H9 (cell line): ENCODE measurements at regions not wholly inside any gene's neighbourhood (a gene's known extent, or its start where the extent isn't known, plus 50 kb on each side); places are given as distances from the start of the nearest gene placed in this dataset.

Source experiments
- DNase-seq: peaks from one replicate; pipeline ENCODE4 v3.0.0-alpha.2; 2017
- H2AFZ ChIP-seq: one replicate; pipeline ENCODE4 v1.6.1; 2013; ENCODE audit warnings: mild to moderate bottlenecking, low read length, control low read depth, moderate library complexity
- H2AK5ac ChIP-seq: 2 replicates; pipeline ENCODE4 v1.6.1; 2013; ENCODE audit warnings: low read length, control low read depth, mixed read lengths; ENCODE audit not compliant: insufficient read length
- H2BK120ac ChIP-seq: one replicate; pipeline ENCODE4 v1.6.1; 2013; ENCODE audit warnings: low read depth, mild to moderate bottlenecking, low read length, control low read depth, inconsistent platforms; ENCODE audit not compliant: poor library complexity, severe bottlenecking
- H2BK12ac ChIP-seq: 2 replicates; pipeline ENCODE4 v1.6.1; 2013; ENCODE audit warnings: low read length, control low read depth, mixed read lengths, low read depth; ENCODE audit not compliant: insufficient read length
- H2BK15ac ChIP-seq: 2 replicates; pipeline ENCODE4 v1.6.1; 2013; ENCODE audit warnings: low read depth, low read length, control low read depth
- H2BK20ac ChIP-seq: one replicate; pipeline ENCODE4 v1.6.1; 2013; ENCODE audit warnings: low read depth, mild to moderate bottlenecking, low read length, control low read depth, inconsistent platforms; ENCODE audit not compliant: poor library complexity, severe bottlenecking
- H2BK5ac ChIP-seq: 2 replicates; pipeline ENCODE4 v1.6.1; 2013; ENCODE audit warnings: low read length, control low read depth, mixed read lengths; ENCODE audit not compliant: insufficient read length
- H3K14ac ChIP-seq: 2 replicates; pipeline ENCODE4 v1.6.1; 2013; ENCODE audit warnings: low read length, control low read depth; ENCODE audit not compliant: insufficient read depth
- H3K18ac ChIP-seq: 2 replicates; pipeline ENCODE4 v1.6.1; 2013; ENCODE audit warnings: low read depth, mild to moderate bottlenecking, mixed read lengths, low read length, control low read depth; ENCODE audit not compliant: insufficient read length
- H3K23ac ChIP-seq: 2 replicates; pipeline ENCODE4 v1.6.1; 2013; ENCODE audit warnings: low read length, control low read depth, mixed read lengths, low read depth; ENCODE audit not compliant: insufficient read length
- H3K23me2 ChIP-seq: 2 replicates; pipeline ENCODE4 v1.6.1; 2013; ENCODE audit warnings: low read depth, mild to moderate bottlenecking, mixed read lengths, low read length, control low read depth; ENCODE audit not compliant: insufficient read length, poor library complexity, severe bottlenecking
- H3K27ac ChIP-seq: 2 replicates; pipeline ENCODE4 v1.5.1; 2013; ENCODE audit warnings: low read length, control low read depth, mixed read lengths, low read depth; ENCODE audit not compliant: insufficient read length
- H3K27me3 ChIP-seq: 2 replicates; pipeline ENCODE4 v1.6.1; 2013; ENCODE audit warnings: low read length, control low read depth, inconsistent platforms; ENCODE audit not compliant: insufficient read depth
- H3K4ac ChIP-seq: 2 replicates; pipeline ENCODE4 v1.6.1; 2013; ENCODE audit warnings: low read depth, mild to moderate bottlenecking, control low read depth, inconsistent platforms, low read length, moderate library complexity
- H3K4me1 ChIP-seq: 2 replicates; pipeline ENCODE4 v1.6.1; 2013; ENCODE audit warnings: low read length, control low read depth, inconsistent platforms; ENCODE audit not compliant: insufficient read depth
- H3K4me2 ChIP-seq: 2 replicates; pipeline ENCODE4 v1.6.1; 2013; ENCODE audit warnings: low read length, control low read depth, mixed read lengths; ENCODE audit not compliant: insufficient read length, insufficient read depth
- H3K56ac ChIP-seq: 2 replicates; pipeline ENCODE4 v1.6.1; 2013; ENCODE audit warnings: low read depth, mild to moderate bottlenecking, mixed read lengths, low read length, control low read depth; ENCODE audit not compliant: insufficient read length
- H3K79me1 ChIP-seq: 2 replicates; pipeline ENCODE4 v1.6.1; 2013; ENCODE audit warnings: low read depth, mild to moderate bottlenecking, moderate library complexity, low read length, control low read depth, inconsistent platforms; ENCODE audit not compliant: insufficient read depth, poor library complexity, severe bottlenecking
- H3K79me2 ChIP-seq: 2 replicates; pipeline ENCODE4 v1.6.1; 2013; ENCODE audit warnings: low read length, control low read depth, inconsistent platforms; ENCODE audit not compliant: insufficient read depth
- H3K9ac ChIP-seq: 2 replicates; pipeline ENCODE4 v1.6.1; 2013; ENCODE audit warnings: low read length, control low read depth, mixed read lengths; ENCODE audit not compliant: insufficient read length; ENCODE audit errors: extremely low read depth
- H3K9me3 ChIP-seq: one replicate; pipeline ENCODE4 v1.6.1; 2013; ENCODE audit warnings: low read depth, low read length, inconsistent platforms; ENCODE audit not compliant: control insufficient read depth
- H3T11ph ChIP-seq: one replicate; pipeline ENCODE4 v1.6.1; 2013; ENCODE audit warnings: mild to moderate bottlenecking, low read length, control low read depth, inconsistent platforms
- H4K20me1 ChIP-seq: one replicate; pipeline ENCODE4 v1.6.1; 2013; ENCODE audit not compliant: control insufficient read depth, insufficient read length, insufficient read depth
- H4K5ac ChIP-seq: 2 replicates; pipeline ENCODE4 v1.6.1; 2013; ENCODE audit warnings: low read depth, mild to moderate bottlenecking, mixed read lengths, low read length, control low read depth; ENCODE audit not compliant: insufficient read length
- H4K8ac ChIP-seq: replicated peaks from 2 replicates; pipeline ENCODE4 v1.6.1; 2013; ENCODE audit warnings: low read length, control low read depth, mixed read lengths, low read depth; ENCODE audit not compliant: insufficient read length
- H4K91ac ChIP-seq: 2 replicates; pipeline ENCODE4 v1.6.1; 2013; ENCODE audit warnings: low read depth, mild to moderate bottlenecking, moderate library complexity, mixed read lengths, low read length, control low read depth; ENCODE audit not compliant: insufficient read length
- H3K27ac Mint-ChIP-seq, 3 experiments: 2 replicates in 2 of 3; 3 replicates in 1 of 3; pipeline ENCODE4 v1.8.0; 2020 to 2021; ENCODE audit warnings: mixed read lengths in 3 of 3, mild to moderate bottlenecking in 1 of 3, moderate library complexity in 1 of 3
- H3K27me3 Mint-ChIP-seq: 2 replicates; pipeline ENCODE4 v1.8.0; 2021; ENCODE audit warnings: low read depth, mild to moderate bottlenecking, moderate library complexity, mixed read lengths
- H3K36me3 Mint-ChIP-seq, 3 experiments: 2 replicates in 2 of 3; 3 replicates in 1 of 3; pipeline ENCODE4 v1.8.0; 2020 to 2021; ENCODE audit warnings: low read depth in 3 of 3, mixed read lengths in 3 of 3; ENCODE audit not compliant: insufficient read depth in 1 of 3
- H3K4me1 Mint-ChIP-seq, 2 experiments: 2 replicates each; pipeline ENCODE4 v1.8.0; 2020; ENCODE audit warnings: mixed read lengths in 2 of 2
- H3K4me3 Mint-ChIP-seq, 2 experiments: 2 replicates in 1 of 2; 3 replicates in 1 of 2; pipeline ENCODE4 v1.8.0; 2020 to 2021; ENCODE audit warnings: mild to moderate bottlenecking in 2 of 2, mixed read lengths in 2 of 2, moderate library complexity in 1 of 2
- H3K9me3 Mint-ChIP-seq, 2 experiments: 2 replicates in 1 of 2; 3 replicates in 1 of 2; pipeline ENCODE4 v1.8.0; 2020; ENCODE audit warnings: mild to moderate bottlenecking in 2 of 2, mixed read lengths in 2 of 2, moderate library complexity in 1 of 2
- CTCF ChIP-seq: fragments of 200-600 bp; sonication (generic); conservative IDR thresholded peaks from 3 replicates; pipeline ENCODE4 v1.8.0; 2021; ENCODE audit warnings: antibody characterized with exemption, mild to moderate bottlenecking
- WGBS: extraction: QIAGEN DNeasy Blood & Tissue Kit; methylation state at CpG from one replicate; pipeline ENCODE4 v1.1.7; 2013; ENCODE audit warnings: missing lambda C conversion rate, low lambda C conversion rate, mixed read lengths; ENCODE audit not compliant: insufficient read length; ENCODE audit errors: extremely low coverage; 5-methylcytosine and 5-hydroxymethylcytosine counted together

- Mint-ChIP-seq H3K4me1 (peaks cover 17 to 18% of the 10 kb centered on the region in 2 experiments), H3K4me3 (no peak overlapping the region), H3K27ac (no peak overlapping the region), H3K36me3 (no peaks in the 10 kb centered on the region), H3K9me3 (no peaks in the 10 kb centered on the region), H3K27me3 (no peaks in the 10 kb centered on the region)
- no peak for DNase-seq
- Histone ChIP-seq H3T11ph (no peak overlapping the region), H3K23ac (no peak overlapping the region), H2BK12ac (no peak overlapping the region), H2BK15ac (no peak overlapping the region), H2AK5ac (no peak overlapping the region), H3K4me1 (peaks cover 5% of the 10 kb centered on the region), H3K14ac (no peak overlapping the region), H2AFZ (no peak overlapping the region), H3K56ac (no peak overlapping the region), H3K4me2 (no peak overlapping the region), H2BK120ac (no peak overlapping the region), H3K9ac (no peak overlapping the region), H3K18ac (no peak overlapping the region), H3K23me2 (no peaks in the 10 kb centered on the region), H4K20me1 (no peaks in the 10 kb centered on the region), H2BK5ac (no peak overlapping the region), H3K79me1 (no peaks in the 10 kb centered on the region), H4K5ac (no peak overlapping the region), H4K91ac (no peak overlapping the region), H3K4ac (no peak overlapping the region), H3K9me3 (no peaks in the 10 kb centered on the region), H4K8ac (no peak overlapping the region), H3K27ac (no peak overlapping the region), H2BK20ac (no peak overlapping the region), H3K79me2 (no peaks in the 10 kb centered on the region), H3K27me3 (no peaks in the 10 kb centered on the region)
- no CpG with 5 or more reads among the region's 8 CpGs for WGBS
- no peak for TF ChIP-seq CTCF
Measured at GRCh38 chr12:24411948-24412347, 462.5 kb upstream of the SOX5 start.
